ENCODE measurements at regions not wholly inside any gene's neighbourhood (a gene's known extent, or its start where the extent isn't known, plus 50 kb on each side); places are given as distances from the start of the nearest gene placed in this dataset.

DNA sequence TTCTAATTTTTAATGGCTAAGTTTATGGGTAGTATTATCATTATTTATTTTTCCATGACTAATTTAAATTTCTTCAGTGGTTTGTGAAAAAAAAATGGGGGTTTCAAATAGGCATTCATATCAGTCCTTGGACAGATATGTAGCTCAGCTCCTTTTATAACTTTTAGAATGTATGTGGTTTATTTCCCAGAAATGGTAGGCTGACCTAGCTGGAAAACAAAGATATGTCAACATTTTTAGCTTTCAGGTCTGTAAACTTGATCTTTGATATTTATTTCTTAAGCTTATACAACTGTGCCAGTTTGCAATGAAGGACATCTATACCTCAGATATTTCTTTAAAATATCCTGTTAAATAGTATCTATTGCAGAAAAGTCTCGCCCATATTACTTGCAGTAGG, 1815.5 kb downstream of the SLITRK5 start:
- intact Hi-C loops (cut with micrococcal nuclease): no loop called here
- RAD21 ChIA-PET (ENCODE audit: low non-redundant PET in 1 of 2, low total read pairs in 2 of 2, uncharacterized antibody in 2 of 2, unreplicated experiment in 2 of 2): no interaction called here
- TF ChIP-seq POLR2A (IDR thresholded peaks at IDR 0.05; ENCODE audit: borderline replicate concordance, extremely low read depth, insufficient read depth, insufficient read length) (no peak), EGR1 (IDR thresholded peaks at IDR 0.05; ENCODE audit: low read depth) (no peak), YY1 (IDR thresholded peaks at IDR 0.05; ENCODE audit: extremely low read depth, insufficient replicate concordance, low read depth, low read length) (no peak), MAX (IDR thresholded peaks at IDR 0.05) (no peak), REST (IDR thresholded peaks at IDR 0.05; ENCODE audit: low read depth) (no peak), ATF3 (IDR thresholded peaks at IDR 0.05) (no peak), EZH2phosphoT487 (IDR thresholded peaks at IDR 0.05; ENCODE audit: borderline replicate concordance) (no peak), CEBPB (IDR thresholded peaks at IDR 0.05; ENCODE audit: low read depth) (no peak), SIN3A (IDR thresholded peaks at IDR 0.05; ENCODE audit: low read depth) (no peak), POLR2AphosphoS5 (IDR thresholded peaks at IDR 0.05; ENCODE audit: low read depth, low read length) (no peak), RAD21 (IDR thresholded peaks at IDR 0.05; ENCODE audit: low read depth) (no peak), TCF7L2 (IDR thresholded peaks at IDR 0.05; ENCODE audit: borderline replicate concordance, extremely low read depth, insufficient read depth, insufficient read length) (no peak), ZNF274 (IDR thresholded peaks at IDR 0.05; ENCODE audit: low read depth, low read length) (no peak), ZFX (IDR thresholded peaks at IDR 0.05) (no peak), JUND (IDR thresholded peaks at IDR 0.05) (no peak), EZH2 (IDR thresholded peaks at IDR 0.05) (no peak), SRF (IDR thresholded peaks at IDR 0.05; ENCODE audit: low read depth) (no peak), SP1 (IDR thresholded peaks at IDR 0.05; ENCODE audit: low read depth) (no peak)
- TF ChIP-seq, protein P1, sequence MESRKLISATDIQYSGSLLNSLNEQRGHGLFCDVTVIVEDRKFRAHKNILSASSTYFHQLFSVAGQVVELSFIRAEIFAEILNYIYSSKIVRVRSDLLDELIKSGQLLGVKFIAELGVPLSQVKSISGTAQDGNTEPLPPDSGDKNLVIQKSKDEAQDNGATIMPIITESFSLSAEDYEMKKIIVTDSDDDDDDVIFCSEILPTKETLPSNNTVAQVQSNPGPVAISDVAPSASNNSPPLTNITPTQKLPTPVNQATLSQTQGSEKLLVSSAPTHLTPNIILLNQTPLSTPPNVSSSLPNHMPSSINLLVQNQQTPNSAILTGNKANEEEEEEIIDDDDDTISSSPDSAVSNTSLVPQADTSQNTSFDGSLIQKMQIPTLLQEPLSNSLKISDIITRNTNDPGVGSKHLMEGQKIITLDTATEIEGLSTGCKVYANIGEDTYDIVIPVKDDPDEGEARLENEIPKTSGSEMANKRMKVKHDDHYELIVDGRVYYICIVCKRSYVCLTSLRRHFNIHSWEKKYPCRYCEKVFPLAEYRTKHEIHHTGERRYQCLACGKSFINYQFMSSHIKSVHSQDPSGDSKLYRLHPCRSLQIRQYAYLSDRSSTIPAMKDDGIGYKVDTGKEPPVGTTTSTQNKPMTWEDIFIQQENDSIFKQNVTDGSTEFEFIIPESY (IDR thresholded peaks at IDR 0.05; ENCODE audit: extremely low read depth, insufficient replicate concordance, low read length): no peak
- POLR2A ChIA-PET: no interaction called here
- no peak overlapping the region for H2AFZ ChIP-seq (ENCODE audit: low read depth, low read length, poor library complexity, severe bottlenecking)
- no peak for ATAC-seq
- no peaks in the 10 kb centered on the region for H4K20me1 ChIP-seq (ENCODE audit: insufficient read depth)
- no peak overlapping the region for H3K4me2 ChIP-seq (ENCODE audit: low read length)
- H3K27me3 ChIP-seq (ENCODE audit: insufficient read depth, low read length): no peaks in the 10 kb centered on the region
- no peak overlapping the region for H3K9ac ChIP-seq (ENCODE audit: low read length)
- H3K79me2 ChIP-seq (ENCODE audit: insufficient read depth, low read length): no peaks in the 10 kb centered on the region
- no peaks in the 10 kb centered on the region for H3K9me2 ChIP-seq (ENCODE audit: insufficient read depth)
- BruUV-seq (replicated peaks): no TSS peak
- CTCF ChIA-PET: no interaction called here
- H3K4me3 ChIP-seq (replicated peaks in 1 of 2; ENCODE audit: low read depth in 1 of 2, low read length in 2 of 2): no peak overlapping the region
- no peaks in the 10 kb centered on the region; a peak in 1 of 4 replicates for H3K9me3 ChIP-seq (ENCODE audit: control insufficient read depth in 1 of 2, insufficient read depth in 1 of 2, low read depth in 1 of 2, low read length in 2 of 2)
- H3K27ac ChIP-seq (ENCODE audit: low read depth, low read length): no peak overlapping the region
- H3K36me3 ChIP-seq (ENCODE audit: control insufficient read depth in 1 of 2, insufficient read depth in 2 of 2, low read length in 2 of 2): no peaks in the 10 kb centered on the region
- no peak for DNase-seq (ENCODE audit: low read depth, low spot score)
- H3K4me1 ChIP-seq (ENCODE audit: control insufficient read depth in 1 of 2, insufficient read depth in 2 of 2, low read length in 2 of 2): no peaks in the 10 kb centered on the region

Data from HCT116 (cell line).